ENCODE measurements at regions not wholly inside any gene's neighbourhood (a gene's known extent, or its start where the extent isn't known, plus 50 kb on each side); places are given as distances from the start of the nearest gene placed in this dataset.
A peak's percentile ranks its signal among the peaks of the same experiment; 100 is the strongest.

DNA sequence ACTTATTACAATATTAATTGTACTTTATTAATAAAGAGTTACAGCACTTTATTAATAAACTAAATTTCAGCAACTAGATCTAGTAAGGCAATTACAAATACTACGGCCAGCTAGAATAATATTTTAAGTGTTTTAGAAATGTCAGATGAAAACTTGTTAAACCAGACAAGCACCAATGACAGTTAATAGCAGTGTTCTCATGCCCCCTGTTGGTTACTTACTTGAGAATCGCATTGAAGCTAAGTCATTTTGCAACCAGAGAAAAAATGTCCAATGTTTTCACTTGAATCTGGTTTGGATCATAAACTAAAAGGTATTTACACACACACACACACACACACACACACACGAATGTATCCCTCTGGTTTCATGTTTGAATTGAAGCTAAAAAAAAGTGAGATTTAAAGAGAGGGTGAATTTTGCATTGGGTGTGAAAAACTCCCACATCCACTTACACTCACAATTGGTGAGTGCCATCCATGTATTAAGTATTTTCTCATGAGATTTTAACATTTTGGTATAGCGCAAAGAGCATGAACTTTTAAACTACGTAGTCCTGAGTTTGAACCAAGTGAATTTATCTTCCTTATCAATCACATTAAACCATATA, 347.7 kb downstream of the ZBBX start:
- no peaks in the 10 kb centered on the region for H3K27me3 ChIP-seq (ENCODE audit: control insufficient read depth, insufficient read depth, low read length)
- H3K36me3 ChIP-seq (ENCODE audit: control insufficient read depth, insufficient read depth, low read length): no peaks in the 10 kb centered on the region
- ChIA-PET CTCF (interaction anchor here (0.6 to 0.7 kb wide), 3 partner anchors 59 to 505 kb away, joined by 3 to 4 read pairs (median 4); no protein-coding TSS in a partner anchor), POLR2A (no interaction called here)
- in situ Hi-C loops (cut with HindIII; ENCODE audit: low pct_unique_long_range_greater_than_20kb, low sequenced_read_pairs): no loop called here
- no peak overlapping the region for H3K27ac ChIP-seq (ENCODE audit: low read length)
- no peaks in the 10 kb centered on the region for H3K9me3 ChIP-seq (ENCODE audit: control insufficient read depth, insufficient read depth, low read depth, low read length)
- no peaks in the 10 kb centered on the region for H3K4me1 ChIP-seq (ENCODE audit: control insufficient read depth, insufficient read depth, low read length)
- no TSS peak for BruUV-seq (replicated peaks)
- intact Hi-C loops (cut with micrococcal nuclease; ENCODE audit: unreplicated experiment): loop anchor here (5.0 to 10.0 kb wide), 3 partner anchors 312 to 1175 kb away; no protein-coding TSS in a partner anchor
- peak; percentile 12 for DNase-seq (ENCODE audit: low read depth, low spot score)
- TF ChIP-seq CTCF (IDR thresholded peaks at IDR 0.05): peak; percentile 44; the same call in 1 of the 2 replicates
- no peak for TF ChIP-seq POLR2AphosphoS5 (IDR thresholded peaks at IDR 0.05; ENCODE audit: low read depth, low read length)
- ATAC-seq: no peak
- H3K4me3 ChIP-seq (ENCODE audit: low read depth in 2 of 2, low read length in 2 of 2): no peak overlapping the region

GRCh38 chr3:167031364-167032049, 348.6 kb downstream of the ZBBX start:
- no peaks in the 10 kb centered on the region for H3K9me3 ChIP-seq (ENCODE audit: control insufficient read depth, insufficient read depth, low read depth, low read length)
- H3K4me1 ChIP-seq (ENCODE audit: control insufficient read depth, insufficient read depth, low read length): no peaks in the 10 kb centered on the region
- CTCF ChIA-PET: no interaction called here
- H3K27ac ChIP-seq (ENCODE audit: low read length): no peak overlapping the region
- H3K27me3 ChIP-seq (ENCODE audit: control insufficient read depth, insufficient read depth, low read length): no peaks in the 10 kb centered on the region
- H3K36me3 ChIP-seq (ENCODE audit: control insufficient read depth, insufficient read depth, low read length): no peaks in the 10 kb centered on the region
- POLR2A ChIA-PET: no interaction called here
- intact Hi-C loops (cut with micrococcal nuclease; ENCODE audit: unreplicated experiment): loop anchor here (5.0 to 10.0 kb wide), 3 partner anchors 313 to 1174 kb away; no protein-coding TSS in a partner anchor
- TF ChIP-seq REST (IDR thresholded peaks at IDR 0.05; ENCODE audit: insufficient read depth in 1 of 2, low read depth in 2 of 2, low read length in 1 of 2) (no peak), POLR2AphosphoS5 (IDR thresholded peaks at IDR 0.05; ENCODE audit: low read depth, low read length) (no peak), CTCF (IDR thresholded peaks at IDR 0.05) (no peak), SIN3A (IDR thresholded peaks at IDR 0.05; ENCODE audit: borderline replicate concordance, insufficient read depth, low read depth, low read length) (no peak), TCF7L2 (IDR thresholded peaks at IDR 0.05; ENCODE audit: low read depth, low read length) (no peak)
- DNase-seq (ENCODE audit: low read depth, low spot score) (no peak), ATAC-seq (no peak)
- in situ Hi-C loops (cut with HindIII; ENCODE audit: low pct_unique_long_range_greater_than_20kb, low sequenced_read_pairs): no loop called here
- no TSS peak for BruUV-seq (replicated peaks)
- H3K4me3 ChIP-seq (ENCODE audit: low read depth in 2 of 2, low read length in 2 of 2): no peak overlapping the region
